A673 (cell line): ENCODE measurements at regions not wholly inside any gene's neighbourhood (a gene's known extent, or its start where the extent isn't known, plus 50 kb on each side); places are given as distances from the start of the nearest gene placed in this dataset.

Experiments
- CTCF ChIP-seq: fragments of 300-800, 200-600 bp; sonication (generic); conservative IDR thresholded peaks from 2 replicates; pipeline ENCODE4 v1.5.1; 2017; ENCODE audit warnings: low read depth, mild to moderate bottlenecking, antibody characterized with exemption, low read length, moderate library complexity, mixed read lengths
- EZH2 ChIP-seq: fragments of 200-600 bp; sonication (generic); IDR thresholded peaks from 2 replicates; pipeline ENCODE4 v1.6.1; 2017; ENCODE audit warnings: borderline replicate concordance, low read depth, mild to moderate bottlenecking, mixed read lengths, antibody characterized with exemption, low read length; ENCODE audit not compliant: poor library complexity, severe bottlenecking

- TF ChIP-seq CTCF = no peak
- no peak for TF ChIP-seq EZH2
Measured at GRCh38 chr4:20443015-20443805, 191.5 kb downstream of the SLIT2 start.
